WTC11 (cell line): ENCODE measurements at regions not wholly inside any gene's neighbourhood (a gene's known extent, or its start where the extent isn't known, plus 50 kb on each side); places are given as distances from the start of the nearest gene placed in this dataset.

ENCODE experiments used
- CTCF ChIP-seq: fragments of 200-600 bp; IDR thresholded peaks from 2 replicates; pipeline ENCODE4 v1.8.0; 2022; ENCODE audit warnings: antibody characterized with exemption
- SOX15 ChIP-seq: fragments of 250-450 bp; sonication (Bioruptor Pico); IDR thresholded peaks from 2 replicates; pipeline ENCODE4 v1.9.0; 2021; ENCODE audit warnings: mild to moderate bottlenecking
- ZNF121 ChIP-seq: sonication (generic); formaldehyde crosslinking; IDR thresholded peaks from 2 replicates; pipeline ENCODE4 v1.8.0; 2023; ENCODE audit warnings: missing genetic modification reagents

GRCh38 chrX:99142745-99143144, 1267.3 kb downstream of the PCDH19 start:
- no peak for TF ChIP-seq ZNF121
- no peak for TF ChIP-seq SOX15
- no peak for TF ChIP-seq CTCF
